Activated CD4-positive, CD25-positive, alpha-beta regulatory T cell treated with anti-CD3 and anti-CD28 coated beads, Interleukin-2, amount 50 U/mL, for 24 hours (primary cell): ENCODE measurements at regions not wholly inside any gene's neighbourhood (a gene's known extent, or its start where the extent isn't known, plus 50 kb on each side); places are given as distances from the start of the nearest gene placed in this dataset.
"Not testable (repeated sequence)": the region's sequence is repeated elsewhere in the genome, so short reads cannot be mapped to it uniquely, and the experiment has no call there.

ENCODE experiments used
- ATAC-seq, 2 donors: fragments of 150-1000 bp; cut with Tn5 transposase; one replicate each; pipeline ENCODE4 v1.10.0; 2021; ENCODE audit warnings: mild to moderate bottlenecking in 1 of 2, moderate library complexity in 1 of 2

DNA sequence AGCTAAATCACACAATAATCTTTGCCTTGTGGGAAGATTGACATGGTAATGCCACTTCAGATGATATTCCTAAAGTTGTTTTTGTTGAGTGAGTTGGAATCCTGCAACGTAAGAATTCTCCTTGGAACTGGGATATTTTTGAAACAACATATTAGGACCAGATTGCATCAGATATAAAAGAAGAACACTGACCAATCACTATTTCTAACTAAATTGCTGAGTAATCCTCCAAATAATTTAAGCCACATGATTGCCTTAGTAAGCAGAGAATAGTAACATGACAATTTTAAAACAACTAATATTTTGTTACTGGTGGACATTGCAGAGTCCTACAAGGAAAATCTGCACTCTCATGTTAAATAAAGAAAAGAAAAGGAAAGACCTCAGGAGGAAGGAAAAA lies 353.9 kb upstream of the LMCD1 start:
- no peak for ATAC-seq

DNA sequence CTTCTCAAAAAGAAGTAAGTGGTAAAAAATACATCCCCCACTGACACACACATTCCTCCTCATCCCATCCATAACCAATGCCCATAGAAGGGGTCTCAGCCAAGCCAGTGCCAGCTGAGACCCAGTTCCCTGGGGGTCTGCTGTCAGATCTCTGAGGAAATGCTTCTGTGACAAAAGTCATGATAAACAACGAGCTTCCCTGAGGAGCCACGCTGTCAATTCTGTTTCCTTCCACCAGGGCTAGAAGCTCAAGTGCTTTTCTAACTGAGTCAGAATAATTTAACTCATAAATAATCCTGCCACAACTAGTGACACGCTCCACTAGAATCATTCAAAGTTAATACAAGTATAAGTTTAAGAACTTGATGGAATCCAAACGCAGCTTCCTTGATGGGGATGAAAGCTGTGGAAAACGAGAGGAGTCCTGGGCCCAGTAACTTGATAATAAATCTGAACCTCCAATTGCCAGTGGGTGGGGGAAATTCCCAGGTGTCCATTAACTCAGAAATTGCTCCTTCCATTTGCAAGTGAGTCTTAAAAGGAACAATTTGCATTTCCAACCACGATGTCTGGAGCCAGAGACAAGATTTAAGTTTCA lies 348.7 kb upstream of the LMCD1 start:
- ATAC-seq, result no peak

DNA sequence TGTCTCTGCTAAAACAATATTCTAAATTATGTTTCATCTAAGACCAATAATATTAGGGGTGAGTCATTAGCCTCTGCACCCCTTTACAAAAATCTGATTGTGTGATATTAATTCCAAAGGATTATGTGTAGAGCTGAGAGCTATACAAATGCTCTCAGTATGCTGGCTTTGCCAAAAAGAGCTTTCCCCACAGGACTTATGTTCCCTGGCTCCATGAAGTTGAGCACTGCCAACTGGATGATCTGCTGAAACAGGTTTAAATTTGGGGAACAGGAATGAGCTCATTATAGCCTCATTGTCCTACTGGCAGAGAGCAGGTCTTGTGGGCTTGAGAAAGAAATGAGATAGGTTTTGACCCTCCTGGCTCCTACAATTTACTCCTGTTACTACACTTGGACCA lies 347.8 kb upstream of the LMCD1 start:
- ATAC-seq, result no peak

DNA sequence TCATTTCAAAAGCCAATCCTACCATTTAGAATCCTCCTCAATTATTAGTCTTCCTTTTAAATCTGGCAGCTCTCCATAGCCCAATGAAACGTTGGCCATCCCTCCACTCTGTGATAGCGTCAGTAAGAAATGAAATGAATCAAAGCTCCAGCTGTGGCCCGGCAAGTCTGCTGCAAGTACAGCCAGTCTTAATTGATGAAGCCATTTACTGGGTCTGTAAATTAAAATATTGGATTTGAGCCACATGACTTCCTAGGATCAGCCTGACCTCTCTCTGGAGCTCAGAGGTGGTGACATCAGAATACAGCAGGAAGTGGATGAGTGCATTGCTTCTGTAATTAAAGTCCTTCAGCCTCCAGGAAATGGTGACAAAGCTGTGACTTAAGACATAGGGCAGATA lies 347.0 kb upstream of the LMCD1 start:
- no peak for ATAC-seq

DNA sequence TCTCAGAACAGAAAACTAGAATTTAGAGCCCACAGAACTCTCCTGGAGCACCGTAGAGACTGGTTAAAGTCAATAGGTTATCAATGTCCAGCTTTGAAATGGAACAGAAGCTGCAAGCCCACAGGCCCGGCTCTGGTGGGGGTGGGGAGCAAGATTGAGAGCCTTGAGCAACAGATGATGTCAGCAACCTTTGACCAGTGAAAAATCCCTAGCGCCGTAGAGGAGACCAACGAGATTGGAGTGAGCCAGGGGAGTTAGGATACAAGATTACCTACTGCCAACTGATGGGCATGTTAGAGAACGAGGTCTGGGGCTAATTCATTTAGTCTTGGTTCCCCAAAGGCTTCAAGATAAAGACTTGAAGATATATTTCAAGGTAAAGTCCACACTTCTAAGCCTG lies 345.5 kb upstream of the LMCD1 start:
- no peak for ATAC-seq

DNA sequence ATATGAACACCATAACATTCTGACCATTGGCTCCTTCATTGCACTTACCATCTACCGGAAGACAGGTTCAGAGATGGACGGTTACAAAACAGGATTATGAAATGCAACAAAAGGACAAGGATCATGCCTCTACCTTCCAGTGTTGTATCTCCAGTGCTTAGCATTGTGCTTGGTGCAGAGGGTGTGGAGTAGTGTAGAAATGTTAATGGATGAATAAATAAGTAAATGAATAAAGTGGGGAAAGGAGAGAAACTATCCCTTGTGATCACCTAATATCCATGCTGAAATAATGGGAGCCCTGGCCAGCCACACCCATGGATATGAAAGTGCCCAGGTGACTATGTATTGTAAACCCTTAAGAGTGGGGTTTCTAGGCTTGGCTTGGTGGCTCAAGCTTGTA lies 344.8 kb upstream of the LMCD1 start:
- ATAC-seq, result no peak

DNA sequence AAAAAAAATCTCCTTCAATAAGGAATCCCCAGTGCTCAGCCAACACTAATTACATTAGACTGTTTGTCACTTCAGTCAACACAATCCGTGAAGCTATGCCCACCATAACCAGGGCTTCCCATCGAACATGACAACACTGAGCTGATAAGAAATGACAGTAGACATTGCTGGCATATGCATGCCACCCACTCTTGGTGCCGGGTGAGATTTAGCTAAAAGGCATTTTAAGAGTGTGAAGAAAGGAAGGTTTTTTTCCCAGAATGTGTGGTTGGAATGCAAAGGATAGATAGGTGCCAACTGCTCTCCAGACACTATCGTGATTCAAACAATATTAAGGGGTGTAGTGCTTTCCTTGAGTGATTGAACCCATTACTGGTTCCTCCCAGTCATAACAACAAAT lies 344.0 kb upstream of the LMCD1 start:
- ATAC-seq, result no peak

DNA sequence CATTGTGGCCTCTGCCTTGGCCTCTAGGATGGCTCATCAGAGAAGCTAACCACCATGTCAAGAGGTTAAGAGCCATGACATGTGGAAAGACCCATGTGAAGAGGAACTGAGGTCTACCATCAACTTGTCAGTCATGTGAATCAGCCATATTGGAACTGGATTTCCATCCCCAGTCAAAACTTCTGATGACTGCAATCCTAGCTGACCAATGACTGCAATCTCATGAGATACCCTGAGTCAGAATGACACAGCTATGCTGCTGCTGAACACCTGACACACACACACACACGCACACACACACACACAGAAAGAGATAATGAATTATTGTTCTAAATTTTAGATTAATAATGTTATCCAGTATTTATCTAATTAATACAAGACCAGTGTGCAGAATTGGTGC lies 337.5 kb upstream of the LMCD1 start:
- no peak for ATAC-seq

DNA sequence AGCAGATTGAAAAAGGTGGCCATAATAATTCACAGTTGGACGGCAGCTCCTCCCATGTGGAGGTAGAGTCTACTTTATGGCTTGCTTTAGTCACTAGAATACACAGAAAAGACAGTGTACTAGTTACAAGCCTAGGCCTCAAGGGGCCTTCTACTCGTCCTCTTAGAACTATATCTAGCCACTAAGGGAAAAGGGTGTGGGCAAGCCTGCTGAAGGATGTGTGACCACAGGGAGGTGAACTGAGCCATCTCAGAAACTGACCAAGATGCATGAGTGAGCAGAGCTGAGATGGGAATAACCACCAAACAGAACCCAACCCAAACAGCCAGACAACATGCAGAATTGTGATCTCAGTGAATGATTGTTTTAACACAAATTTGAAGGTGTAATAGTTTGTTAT lies 335.6 kb upstream of the LMCD1 start:
- no peak for ATAC-seq

DNA sequence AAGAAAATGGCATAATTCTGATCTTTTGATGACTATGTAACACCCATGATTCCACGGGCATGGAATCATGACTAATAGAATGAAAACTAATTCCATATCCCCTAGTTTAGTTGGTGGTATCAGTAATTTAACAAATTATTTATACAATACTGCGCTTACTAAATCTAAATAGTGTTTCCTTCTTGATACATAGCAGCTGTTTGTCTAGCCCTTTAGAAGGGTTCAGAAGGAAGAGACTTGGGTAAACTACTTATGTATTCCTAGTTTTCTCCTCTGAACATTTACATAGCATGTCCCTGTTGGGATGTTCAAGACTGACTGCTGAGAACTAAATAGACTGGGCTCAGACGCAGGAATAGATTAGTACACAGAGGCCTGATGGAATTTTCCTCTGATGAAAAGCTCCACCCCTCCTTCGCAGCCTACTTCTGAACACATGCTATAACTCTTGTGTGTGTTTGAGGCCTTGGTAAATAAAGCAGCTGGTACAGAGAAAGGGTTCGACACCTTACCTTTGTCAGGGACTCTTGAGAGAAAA lies 330.6 kb upstream of the LMCD1 start:
- ATAC-seq, result no peak

DNA sequence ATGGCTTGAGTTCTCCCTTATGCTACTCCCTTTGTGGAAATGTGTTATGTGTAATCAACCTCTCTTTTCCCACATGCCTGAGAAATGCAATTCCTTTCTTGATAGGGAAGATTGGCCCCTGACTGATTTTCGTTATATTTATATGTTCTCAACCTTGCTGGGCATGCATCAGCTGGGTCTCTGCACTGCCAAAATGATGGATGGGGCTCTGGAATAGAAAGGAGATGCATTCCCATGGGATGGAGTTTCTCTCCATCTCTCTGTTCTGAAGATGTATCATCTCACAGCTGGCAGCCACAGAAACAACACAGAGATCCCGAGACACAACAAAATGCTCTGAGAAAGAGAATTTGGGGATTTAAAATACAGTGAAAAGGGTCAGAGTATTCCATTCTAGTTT lies 327.7 kb upstream of the LMCD1 start:
- ATAC-seq, result no peak

DNA sequence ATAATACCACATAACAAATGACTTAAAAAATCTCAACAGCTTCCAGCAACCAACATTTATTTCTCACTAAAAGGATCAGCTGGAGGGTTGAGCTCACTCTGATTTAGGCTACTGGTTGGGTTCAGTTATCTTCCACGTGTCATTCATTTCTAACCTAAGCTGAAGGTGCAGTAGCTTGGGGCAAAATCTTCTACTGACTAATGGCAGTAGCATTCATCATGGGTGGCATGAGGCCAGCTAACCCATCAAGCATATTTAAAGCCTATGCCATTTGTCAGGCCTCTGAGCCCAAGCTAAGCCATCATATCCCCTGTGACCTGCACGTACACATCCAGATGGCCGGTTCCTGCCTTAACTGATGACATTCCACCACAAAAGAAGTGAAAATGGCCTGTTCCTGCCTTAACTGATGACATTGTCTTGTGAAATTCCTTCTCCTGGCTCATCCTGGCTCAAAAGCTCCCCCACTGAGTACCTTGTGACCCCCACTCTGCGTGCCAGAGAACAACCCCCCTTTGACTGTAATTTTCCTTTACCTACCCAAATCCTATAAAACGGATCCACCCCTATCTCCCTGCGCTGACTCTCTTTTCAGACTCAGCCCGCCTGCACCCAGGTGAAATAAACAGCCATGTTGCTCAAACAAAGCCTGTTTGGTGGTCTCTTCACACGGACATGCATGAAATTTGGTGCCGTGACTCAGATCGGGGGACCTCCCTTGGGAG lies 324.7 kb upstream of the LMCD1 start:
- ATAC-seq, result not testable (repeated sequence)

DNA sequence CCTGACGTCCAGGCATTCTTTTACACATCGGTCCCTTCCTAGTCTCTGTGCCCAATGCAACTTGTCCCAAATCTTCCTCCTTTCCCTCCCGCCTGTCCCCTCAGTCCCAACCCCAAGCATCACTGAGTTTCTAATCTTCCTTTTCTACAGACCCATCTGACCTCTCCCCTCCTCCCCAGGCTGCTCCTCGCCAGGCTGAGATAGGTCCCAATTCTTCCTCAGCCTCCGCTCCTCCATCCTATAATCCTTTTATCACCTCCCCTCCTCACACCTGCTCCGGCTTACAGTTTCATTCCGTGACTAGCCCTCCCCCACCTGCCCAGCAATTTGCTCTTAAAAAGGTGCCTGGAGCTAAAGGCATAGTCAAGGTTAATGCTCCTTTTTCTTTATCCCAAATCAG lies 323.1 kb upstream of the LMCD1 start:
- not testable (repeated sequence) for ATAC-seq

DNA sequence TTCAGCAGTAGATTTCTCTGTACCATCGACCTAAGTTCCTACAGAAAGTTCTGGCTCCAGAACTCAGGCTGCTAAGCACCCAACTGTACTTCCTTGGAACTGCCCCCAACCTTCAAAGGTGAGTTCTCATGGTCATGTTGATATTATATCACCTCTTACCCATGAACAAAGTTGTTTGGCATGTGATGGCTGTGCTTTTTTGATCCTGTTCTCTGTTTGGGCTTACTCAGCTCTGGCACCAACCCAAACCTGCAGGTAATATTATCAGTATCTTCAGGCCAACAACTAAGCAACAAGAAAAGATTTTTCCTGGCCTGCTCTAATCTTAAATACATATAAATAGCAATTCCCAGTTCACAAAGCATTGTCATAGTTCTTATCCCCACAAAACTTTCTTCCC lies 318.7 kb upstream of the LMCD1 start:
- no peak for ATAC-seq

DNA sequence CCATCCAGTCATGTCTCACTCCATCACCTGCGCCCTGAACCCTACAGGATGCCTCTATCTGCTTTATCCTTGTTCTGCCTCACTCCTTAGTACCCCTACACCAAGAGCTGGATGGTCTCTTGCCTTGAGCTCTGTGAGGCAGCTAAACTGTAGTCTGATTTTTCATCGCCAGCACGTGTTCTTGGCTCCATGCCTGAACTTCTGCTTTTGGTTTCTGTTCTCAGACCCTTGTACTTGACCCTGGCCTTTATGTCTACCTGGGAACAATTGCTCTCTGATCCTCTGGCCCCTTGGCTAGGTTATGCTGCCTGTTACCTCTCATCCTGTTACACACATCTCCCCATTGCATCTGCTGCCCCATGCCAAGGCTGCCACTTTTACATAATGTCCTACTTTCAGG lies 318.0 kb upstream of the LMCD1 start:
- no peak for ATAC-seq

DNA sequence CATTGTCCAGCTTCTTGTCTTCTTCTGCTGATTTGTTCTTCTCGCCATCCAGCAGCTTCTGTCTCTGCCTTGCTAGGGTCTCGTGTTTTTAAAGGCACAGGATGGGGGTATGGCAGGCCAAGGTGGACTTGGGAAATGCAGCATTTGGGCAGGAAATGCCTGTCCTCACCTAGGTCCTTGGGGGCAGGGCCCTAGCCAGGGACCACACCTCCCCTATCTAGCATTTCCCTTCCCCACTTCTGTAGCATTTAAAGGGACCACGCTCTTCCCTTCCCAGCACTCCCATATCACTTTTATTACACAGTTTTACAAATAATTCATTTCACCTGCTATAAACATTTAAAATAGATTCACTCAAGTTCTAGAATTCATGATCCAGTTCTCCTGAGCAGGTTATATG lies 315.4 kb upstream of the LMCD1 start:
- ATAC-seq, result no peak

DNA sequence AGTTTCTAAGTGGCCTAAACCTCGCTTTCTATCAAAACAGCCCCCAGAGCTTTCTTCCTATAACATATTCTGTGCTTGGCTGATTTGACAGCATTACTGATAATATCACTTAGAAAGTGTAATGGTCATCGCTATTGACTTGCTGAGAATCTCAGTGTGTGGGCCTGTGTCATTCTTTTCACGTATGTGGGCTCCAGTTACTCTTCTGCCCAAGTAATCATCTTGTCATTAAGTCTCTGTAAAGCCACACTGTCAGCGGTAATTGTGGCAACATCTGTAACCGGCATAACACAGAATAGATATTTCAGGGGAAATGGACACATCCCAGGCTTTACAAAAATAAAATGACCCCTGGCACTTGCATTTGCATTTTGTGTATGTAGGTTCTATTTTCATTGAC lies 313.6 kb upstream of the LMCD1 start:
- no peak for ATAC-seq

DNA sequence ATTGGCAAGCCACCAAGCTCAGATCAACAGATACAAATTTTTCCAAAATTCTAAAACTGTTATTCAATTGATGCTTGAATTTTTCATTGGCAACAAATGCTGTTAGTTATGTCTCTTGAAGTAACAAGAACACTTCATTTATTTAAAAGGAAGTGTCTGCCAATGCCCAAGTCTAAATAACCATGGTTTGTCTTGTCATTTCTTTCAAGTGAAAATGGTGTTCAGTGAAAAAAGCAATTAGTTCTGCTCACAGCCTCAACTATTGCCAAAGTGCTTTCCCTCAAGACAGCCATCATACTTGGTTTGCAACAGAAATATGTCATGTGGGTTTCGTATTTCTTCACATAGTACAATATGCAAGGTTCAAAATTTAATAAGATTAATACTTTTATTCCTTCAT lies 312.6 kb upstream of the LMCD1 start:
- ATAC-seq, result no peak

DNA sequence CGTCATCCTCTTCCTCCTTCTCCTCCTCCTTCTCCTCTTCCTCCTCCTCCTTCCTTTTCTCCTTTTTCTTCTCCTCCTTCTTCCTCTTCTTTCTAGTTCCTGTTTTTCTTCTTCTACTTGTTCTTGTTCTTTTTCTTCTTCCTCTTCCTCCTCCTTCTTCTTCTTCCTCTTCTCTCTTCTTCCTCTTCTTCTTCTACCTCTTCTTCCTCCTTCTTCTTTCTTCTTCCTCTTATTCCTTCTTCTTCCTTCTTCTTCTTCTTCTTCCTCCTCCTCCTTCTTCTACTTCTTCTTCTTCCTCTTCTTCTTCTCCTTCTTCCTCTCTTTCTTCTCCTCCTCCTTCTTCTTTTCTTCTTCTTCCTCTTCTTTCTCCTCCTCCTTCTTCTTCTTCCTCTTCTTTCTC lies 310.2 kb upstream of the LMCD1 start:
- ATAC-seq, result no peak

DNA sequence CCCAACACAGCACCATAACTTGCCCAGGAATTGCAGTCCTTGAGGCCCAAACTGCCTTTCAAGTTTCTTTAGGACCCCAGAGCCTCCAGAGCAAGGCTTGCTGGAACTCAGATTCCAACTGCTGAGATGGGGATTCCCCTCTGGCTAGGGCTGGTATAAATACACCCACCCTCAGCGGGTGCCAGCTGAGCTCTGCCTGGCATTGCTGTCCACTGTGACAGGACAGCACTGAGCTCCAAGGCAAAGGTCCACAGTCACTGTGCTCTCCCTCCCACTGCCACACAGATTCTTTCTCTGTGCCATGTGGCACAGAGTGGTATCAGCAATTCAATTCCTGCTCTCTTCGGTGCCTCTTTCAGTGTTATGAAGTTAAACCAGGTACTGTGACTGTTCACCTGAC lies 304.2 kb upstream of the LMCD1 start:
- ATAC-seq, result no peak

DNA sequence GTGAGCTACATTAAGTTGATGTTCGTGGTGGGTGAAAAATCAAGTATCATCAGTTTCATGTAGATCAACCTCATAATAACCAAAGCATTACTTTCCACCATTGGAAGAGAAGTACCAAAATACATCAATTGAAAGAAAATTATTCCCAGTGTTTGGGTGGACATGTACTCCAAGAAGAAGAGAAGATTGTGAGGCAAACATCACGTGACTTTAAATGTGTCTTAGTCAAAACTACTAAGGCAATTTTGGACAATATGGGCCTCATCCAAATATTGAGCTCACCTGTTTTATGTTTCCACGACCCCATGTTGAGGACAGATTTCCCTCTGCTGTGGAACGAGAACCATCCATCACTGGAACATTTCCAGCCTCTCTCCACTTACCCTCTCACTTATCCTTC lies 303.0 kb upstream of the LMCD1 start:
- no peak for ATAC-seq

DNA sequence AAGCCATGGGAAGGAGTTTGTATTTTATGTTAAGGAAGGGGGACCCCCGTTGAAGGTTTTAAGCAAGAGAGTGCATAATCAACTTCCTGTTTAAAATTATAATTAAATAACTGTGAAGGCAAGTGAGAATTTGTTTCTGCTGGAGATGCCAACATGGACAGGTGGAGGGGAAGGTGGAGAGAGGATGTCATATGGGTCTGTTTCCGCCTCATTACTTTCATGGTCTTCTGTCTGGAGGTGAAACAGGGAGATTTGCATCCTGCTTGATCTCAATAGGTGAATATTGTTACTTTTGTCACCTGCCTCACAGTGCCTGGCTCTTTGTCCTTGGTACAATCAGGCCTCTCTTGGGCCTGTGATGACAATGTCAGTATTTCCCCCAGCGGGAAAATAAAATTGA lies 300.6 kb upstream of the LMCD1 start:
- no peak for ATAC-seq

DNA sequence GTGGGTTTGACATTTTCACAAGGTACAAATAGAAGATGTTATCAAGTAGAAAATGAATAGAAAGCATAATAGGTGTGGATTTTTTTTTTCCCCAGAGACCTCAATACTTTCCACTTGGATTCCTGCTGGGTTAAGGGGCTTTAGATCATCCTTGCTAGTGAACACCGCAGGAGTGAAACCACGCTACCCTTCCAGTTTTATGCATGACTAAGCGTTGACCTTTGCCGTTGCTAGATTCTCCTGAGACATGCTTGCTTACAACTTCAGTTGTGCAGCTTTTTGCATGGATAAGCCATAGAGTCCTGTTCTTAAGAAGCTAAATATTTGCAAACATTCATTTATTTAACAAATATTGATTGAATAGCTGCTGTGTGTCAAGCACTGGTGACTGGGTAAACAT lies 299.7 kb upstream of the LMCD1 start:
- ATAC-seq, result no peak

DNA sequence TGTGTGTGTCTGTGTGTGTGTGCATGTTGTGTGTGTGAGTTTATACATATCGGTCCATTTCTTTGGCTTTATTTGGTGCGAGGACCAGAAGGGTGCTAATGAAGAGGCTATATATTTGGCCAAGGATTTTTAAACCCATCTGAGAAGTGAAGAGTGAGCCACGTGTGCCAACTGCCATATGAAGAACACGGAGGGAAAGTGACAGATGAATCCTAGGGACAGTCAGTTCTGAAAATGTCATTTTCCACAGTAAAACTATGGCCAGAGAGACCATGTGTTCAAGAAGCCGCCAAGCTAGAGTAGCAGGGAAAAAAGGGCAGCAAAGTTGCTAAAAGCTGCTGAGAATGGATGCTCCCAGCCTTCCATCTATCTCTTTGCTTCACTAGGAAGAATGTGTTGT lies 297.3 kb upstream of the LMCD1 start:
- no peak for ATAC-seq
